GM19455 (cell line): ENCODE measurements at regions not wholly inside any gene's neighbourhood (a gene's known extent, or its start where the extent isn't known, plus 50 kb on each side); places are given as distances from the start of the nearest gene placed in this dataset.

Source experiments
- ATAC-seq: cut with Tn5 transposase; IDR thresholded peaks from one replicate; pipeline ENCODE4 v1.9.1; 2021; ENCODE audit not compliant: unreplicated experiment

DNA sequence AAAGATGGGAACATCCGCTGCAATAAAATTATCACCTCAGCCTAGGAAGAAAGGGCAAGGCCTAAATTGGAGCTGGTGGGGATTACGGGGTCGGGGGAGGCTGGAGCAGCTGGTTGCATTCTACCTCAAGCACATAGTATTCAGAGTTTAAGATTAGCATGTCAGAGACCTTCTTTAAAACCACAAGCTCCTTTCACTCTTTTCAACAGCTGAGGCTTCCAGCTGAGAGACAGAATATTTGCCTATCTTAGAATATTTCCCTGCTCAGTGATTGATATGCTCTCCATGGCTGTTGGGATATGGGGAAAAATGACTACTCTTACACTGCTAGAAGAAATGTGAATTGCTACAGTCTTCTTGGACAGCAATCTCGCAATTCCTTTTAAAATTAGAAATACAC is 248.6 kb downstream of the TBX15 start:
- ATAC-seq: no peak

DNA sequence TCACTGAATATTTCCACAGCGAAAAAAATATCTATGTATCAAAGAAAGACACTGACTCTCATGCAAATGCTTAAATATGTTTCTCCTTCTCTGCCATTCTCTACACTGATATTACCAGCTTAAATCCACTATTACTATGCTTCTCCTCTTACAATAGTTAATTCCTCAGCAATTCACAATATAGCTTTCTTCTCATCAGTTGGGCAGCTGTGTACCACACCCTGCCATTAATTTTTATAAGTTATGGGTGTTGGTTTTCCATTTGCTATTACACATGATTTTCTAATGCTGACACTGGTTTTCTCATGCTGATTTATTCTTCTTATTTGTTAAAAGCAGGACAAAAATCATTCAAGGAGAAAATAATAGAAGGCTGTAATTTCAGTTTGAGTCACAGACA is 251.8 kb downstream of the TBX15 start:
- ATAC-seq: no peak

DNA sequence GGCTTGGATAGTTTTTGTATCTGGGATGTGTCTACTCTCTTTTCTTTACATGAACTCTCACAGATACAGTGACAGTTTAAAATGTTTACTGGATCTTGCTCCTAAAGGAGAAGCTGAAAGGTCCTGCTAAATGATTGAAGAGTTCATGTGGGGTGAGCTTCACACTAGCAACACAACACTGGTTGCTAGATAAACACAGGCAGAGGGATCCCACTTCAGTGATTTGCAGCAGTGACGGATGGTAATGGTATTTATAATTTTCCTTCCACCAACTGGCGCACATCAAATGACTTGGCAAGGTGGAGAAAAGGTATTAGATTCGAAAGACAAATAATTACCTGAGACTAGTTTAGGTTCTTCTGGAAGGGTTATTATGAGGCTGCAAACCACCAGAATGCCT is 270.2 kb downstream of the TBX15 start:
- ATAC-seq: no peak

DNA sequence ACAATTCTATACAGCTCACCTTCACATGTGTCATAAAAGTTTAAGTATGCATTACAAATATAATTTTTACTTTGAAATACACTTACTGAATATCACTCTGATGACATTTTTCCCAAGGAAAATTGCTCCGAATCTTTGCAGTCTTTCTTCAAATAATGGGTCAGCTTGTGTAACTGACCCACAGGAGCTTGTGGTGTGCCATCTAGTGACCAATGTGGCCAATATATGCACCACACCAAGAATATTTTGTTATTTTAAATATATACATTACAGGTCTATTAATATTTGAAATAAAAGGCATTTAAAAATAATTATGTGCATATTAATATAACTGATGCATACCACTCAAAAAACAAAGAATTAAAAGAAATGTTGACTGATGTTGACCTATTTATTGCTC is 271.4 kb downstream of the TBX15 start:
- ATAC-seq: no peak

DNA sequence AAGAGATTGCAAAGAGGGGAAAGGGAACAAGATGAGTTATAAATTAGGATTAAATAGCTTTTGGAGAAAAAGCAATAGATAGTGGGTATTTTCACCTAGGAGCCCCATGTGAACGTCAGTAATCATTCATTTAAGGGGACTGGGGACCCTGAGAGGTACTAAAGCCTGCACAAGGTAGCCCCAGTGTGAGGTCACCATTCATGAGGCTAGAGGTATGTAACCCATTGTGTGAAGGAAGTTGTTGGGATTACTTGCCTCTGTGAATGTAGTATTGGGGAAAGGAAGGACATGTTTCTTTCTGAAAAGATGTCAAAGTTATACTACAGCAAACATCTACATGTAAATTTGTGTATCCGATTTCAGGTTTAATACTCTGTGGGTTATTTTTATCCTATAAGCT is 276.8 kb downstream of the TBX15 start:
- no peak for ATAC-seq

DNA sequence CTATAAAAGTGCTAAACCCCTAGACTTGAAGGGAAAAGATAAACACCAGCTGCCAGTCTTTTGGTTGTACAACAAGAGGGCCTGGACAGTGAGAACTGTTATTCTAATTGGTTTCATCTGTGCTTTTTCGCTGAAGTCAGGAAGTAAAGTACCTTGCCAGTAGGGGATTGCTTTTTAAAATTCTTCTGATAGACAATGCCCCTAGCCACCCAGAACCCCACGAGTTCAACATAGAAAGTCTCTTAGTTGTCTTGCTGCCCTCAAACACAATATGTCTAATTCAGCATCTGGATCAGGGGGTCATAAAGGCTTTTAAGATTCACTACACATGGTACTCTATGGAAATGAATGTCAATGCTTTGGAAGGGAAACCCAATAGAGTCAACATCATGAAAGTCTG is 289.2 kb downstream of the TBX15 start:
- ATAC-seq: no peak

DNA sequence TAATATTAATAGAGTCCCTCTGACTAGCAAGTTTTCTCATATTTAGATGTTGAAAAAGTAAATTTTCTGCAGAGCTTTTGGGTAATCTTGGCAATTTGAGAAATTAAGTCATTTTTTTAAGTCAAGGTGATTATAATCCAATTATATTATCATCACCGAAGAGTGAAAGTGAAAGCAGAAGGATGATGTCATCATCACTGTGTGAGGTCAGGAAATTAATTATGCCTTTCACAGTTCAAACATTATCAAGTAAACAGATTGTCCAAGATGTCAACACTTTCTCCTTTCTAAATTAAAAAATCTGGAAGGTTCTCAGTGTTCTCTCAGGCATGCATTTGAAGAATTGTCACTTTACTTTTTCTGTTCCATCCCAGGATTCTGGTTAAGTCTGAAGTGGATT is 296.0 kb downstream of the TBX15 start:
- ATAC-seq: no peak

DNA sequence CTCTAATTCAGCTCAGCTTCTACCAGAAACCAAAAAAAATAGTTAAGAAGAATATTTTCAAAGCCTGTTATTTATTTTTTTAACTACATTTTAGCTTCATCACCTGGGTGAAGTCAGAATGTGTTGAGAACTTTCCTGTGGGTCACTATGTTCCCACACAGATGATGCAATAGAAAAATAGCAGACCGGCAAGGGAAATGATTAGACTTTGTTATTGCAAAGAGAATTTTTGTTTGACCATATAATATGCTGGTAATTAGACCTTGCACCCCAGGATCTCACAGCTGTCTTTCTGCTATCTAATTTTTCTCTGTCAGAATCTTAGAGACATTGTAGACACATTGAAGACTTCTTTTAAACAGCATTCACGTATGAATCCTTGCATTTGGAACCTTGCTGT is 299.3 kb downstream of the TBX15 start:
- no peak for ATAC-seq

DNA sequence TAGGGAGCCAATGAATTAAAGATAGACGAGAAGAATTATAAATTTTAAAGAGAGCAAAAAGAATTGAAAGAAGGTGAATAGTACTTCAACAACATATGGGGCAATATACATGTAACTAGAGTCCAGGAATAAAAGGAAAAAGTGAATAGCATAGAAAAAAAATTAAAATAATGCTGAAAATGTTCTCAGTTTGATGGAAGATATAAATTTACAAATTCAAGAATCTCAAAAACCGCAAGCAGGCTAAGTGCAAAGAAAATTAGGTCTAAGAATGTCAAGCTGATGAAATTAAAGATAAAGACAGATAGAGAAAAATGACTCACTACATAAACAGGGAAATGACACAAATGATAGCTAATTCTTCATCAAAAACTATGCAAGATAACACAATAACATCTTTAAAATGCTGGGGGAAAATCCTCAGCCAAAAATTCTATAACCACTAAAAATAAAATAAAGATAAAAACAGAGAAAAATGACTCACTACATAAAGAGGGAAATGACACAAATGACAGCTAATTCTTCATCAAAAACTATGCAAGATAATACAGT is 326.3 kb downstream of the TBX15 start:
- ATAC-seq: no peak

DNA sequence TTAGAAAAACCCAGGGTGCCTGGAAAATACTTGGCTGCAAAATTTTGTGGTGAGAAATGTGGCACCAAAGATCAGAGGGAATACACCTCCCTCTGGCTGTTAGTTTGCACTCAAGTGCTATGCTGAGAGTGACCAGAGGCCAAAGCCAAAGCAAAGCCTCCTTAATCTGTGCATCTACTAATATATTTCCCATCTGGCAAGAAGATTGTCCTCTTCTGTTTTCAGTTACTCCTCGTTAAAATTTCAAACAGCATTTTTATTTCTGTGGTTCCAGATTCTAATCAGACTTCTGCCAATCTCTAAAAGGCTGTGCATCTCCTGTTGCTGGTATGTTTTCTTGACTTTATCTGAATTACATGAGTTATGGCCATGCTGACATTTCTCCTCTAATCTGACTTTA is 327.4 kb downstream of the TBX15 start:
- ATAC-seq: no peak

DNA sequence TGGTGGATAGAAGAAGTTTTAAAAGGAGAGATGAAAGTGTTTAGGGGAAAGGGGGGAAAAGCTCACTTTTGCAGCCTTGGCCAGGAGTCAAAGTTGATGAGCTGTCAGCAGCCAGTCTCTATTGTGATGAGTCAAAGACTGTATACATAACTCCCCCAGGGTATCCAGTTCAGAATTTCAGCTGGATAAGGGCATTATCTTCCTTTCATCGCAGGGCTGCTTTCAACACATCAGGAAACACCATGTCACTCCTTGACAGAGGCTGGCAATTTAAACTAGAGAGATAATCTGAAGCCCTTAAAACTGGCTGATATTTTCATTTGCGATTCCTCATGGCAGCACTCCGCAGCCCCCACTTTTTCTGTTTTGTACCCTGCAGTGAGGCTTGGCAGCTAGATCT is 328.5 kb downstream of the TBX15 start:
- ATAC-seq: no peak

DNA sequence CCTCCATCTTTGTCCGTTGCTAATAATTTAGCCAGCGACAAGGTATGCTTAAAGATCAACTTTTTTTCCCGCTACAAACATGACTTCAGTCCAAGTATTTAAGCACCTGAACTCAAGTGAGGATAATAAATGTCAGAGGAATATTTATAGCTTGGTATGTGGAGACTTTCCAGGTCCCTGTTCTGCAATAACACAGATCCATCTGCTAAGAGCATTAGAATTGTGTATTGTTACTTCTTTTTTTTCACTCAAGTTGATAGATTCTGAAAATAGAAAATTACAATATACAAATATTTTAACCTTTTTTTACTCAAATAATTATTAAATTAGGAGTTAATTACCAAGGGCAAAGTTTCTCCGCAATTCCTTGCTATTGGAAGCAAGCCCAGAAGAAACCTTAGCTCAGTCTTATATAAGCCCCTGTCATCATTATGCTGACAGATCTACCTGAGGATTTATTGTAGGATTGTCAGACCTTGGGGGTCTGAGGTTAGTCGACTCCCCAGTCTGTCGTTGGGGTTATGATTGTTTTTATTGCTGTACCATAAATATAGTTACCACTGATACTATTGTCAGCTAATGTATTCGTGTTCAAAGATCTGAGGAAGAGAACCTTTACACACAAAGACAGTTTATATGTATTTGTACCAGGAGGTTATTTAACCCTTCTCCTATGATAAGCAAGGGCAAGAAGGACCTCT is 337.9 kb downstream of the TBX15 start:
- no peak for ATAC-seq

DNA sequence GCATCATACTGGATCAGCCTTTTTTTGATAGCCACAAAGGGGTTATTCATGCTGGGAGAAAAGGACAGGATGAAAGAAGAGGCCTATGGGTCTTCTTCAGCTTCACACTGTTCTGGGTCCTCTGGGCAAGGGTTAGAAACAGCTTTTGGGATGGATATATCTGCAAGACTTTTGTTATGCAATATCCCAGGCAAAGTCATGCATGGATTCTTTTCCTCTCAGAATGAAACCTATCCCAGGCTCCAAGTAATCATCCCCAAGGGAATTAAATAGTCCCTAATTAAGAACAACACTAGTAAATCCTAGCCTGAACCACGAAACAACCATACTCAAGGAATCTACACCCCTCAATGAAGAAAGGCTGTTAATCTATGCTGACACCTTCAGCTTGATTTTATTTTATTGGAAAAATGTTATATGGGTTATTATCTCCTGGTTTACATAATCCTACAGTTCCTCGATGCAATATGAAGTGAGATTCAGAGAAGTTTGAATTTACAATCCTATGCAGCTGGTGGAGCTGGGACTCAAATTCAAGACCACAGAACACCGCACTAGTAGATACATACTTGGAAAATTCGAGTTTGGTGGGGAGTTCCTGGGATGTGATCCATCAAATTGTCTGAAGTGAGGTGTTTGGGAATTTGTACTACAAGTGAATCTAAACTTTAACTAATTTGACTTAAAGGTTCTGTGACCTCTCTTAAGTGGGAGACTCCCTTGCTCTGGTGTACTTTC is 338.6 kb downstream of the TBX15 start:
- no peak for ATAC-seq

DNA sequence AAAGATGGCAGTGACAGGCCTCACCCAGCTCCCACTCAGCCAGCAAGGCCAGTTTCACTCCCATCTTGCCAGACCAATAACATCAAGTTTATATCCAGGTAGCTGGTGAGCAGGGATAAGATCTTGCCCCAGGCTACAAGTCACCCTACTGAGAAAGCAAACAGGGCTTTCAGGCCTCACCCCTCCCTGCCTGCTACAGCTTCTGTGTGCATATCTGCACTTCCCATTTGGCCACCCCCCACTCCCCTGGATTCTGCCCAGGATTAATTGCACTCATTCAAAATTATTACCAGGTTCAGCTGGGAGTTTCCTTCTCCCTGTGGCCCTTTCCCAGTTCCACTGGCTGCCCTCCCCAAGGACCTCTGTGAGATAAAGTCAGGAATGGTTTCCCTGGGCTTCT is 352.1 kb downstream of the TBX15 start:
- ATAC-seq: no peak

DNA sequence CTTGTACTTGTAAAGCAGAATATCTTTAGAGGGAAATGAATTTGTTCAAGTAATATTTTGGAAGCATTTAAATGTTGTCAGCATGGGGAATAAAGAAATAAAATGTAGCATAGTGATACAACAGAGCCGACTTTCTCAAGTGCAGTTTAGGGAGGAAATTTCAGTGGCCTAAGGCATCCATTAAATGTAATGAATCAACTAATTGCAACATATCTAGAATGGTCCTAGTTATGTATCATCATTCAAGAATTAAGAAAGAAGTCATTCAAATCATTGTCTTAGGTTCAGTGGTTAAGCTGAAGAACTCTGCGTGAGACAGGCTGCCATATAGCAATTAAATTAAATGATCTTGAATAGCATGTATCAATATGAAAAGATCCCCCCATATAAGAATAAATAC is 360.7 kb downstream of the TBX15 start:
- no peak for ATAC-seq

DNA sequence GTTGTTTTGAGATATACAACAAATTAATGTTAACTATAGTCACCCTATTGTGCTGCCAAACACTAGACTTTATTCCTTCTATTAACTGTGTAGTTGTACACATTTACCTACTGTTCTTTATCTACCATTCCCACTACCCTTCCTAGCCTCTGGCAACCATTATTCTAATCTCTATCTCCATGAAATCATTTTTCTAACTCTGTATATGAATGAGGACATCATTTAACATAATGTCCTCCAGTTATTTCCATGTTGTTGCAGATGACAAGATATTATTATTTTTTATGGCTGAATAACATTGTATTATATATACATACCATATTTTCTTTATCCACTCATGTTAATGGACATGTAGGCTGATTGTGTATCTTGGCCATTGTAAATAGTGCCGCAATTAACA is 366.3 kb downstream of the TBX15 start:
- ATAC-seq: no peak

DNA sequence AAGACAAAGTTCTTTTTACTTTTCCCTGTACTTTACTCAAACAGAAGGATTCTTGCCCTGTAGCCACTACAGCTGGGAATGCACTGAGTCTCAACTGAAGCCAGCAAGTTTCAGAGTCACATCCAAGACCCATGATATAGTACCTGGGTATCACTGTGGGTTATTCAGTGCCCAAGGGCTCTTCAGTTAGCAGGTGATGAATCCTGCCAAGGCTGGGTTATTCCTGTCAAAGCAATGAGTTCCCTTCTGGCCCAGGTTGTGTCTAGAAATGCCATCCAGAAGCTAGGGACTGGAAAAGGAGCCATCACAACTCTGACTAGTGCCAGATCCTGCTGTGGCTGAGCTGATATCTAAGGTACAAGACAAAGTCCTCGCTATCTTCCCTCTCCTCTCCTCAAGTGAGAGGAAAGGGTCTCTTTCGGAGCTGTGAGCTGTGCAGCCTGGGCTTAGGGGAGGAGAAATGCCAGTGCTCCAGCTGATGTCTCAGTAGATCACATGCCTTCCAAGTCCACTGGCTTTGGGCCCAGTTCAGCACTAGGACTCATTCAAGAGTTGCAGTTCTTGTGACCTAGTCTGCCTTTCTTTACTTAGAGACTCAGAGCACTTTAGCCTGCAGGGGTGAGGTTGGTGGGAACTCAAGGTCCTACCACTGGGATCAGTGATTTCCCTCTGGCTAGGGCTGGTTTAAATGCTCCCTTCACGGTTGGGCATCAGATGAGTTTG is 369.4 kb downstream of the TBX15 start:
- ATAC-seq: no peak

DNA sequence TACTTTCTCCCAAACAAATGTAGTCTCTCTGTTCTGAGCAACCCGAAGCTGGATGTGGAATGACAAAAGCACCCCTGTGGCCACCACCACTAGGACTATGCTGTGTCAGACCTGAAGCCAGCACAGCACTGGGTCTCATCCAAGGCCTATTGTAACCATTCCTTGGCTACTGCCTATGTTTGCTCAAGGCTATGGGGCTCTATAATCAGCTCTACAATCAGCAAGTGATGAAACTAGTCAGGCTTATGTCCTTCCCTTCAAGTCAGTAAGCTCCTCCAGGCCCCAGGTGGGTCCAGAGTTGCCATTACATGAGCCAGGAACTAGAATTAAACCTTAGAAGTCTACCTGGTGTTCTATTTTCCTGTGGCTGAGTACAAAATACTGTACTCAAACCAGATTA is 370.2 kb downstream of the TBX15 start:
- ATAC-seq: no peak

DNA sequence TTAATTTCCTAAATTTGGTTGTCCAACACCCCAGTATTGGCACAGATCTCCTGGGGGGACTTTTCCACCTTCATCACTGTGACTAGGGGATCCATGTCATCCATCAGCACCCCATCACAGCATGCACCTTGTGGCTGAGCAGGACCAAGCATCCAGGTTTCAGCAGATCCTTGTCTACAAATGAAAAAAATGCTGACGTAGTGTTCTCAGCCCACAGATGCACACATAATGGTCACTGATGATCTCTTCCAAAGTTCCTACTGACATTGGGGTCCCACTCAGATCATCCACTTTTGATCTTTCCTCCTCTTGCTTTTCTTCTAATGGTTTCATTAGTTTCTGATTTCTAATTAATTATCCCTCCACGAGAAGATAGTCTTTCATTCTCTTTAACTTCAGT is 373.1 kb downstream of the TBX15 start:
- no peak for ATAC-seq

DNA sequence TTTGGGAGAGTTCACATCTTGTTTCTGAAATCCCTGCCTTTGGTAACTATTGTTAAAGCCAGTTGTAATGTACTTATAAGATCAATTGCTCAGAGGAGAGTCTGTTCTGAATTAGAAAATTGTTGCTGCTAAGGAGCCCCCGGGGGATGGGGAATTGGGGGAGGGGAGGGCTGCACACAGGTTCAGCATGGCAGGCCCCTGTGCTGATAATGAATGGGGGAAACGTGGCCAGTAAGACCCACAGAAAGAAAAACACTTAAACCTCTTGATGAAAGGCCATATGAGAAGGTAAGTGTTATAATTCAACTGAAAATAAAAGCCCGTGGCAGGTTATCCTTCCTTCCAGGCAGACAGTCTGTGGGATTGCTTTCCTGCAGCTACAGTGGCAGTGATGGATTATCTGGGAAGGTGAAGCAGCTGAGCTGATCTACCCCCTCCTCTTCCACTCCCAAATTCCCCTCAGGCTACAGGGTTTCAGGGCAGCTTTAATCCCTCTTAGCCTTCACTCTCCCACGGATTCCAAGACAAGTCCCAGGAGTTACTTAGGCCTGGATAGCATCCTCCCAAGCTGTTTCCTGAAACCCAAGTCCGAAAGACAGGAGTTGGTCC is 398.8 kb downstream of the TBX15 start:
- ATAC-seq: no peak

DNA sequence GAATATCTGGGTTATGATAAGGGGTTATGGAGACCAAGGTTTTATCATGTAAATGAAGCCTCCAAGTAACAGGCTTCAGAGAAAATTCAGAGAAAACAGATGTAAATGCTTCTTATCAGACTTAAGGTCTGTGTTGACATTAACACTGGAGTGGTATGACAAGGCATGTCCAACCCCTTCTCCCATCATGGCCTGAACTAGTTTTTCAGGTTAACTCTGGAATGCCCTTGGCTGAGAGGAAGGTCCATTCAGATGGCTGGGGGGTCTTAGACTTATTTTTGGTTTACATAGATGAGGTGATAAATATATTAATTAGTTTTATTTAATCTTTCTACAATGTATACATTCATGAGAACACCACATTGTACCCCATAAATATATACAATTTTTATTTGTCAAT is 399.6 kb downstream of the TBX15 start:
- no peak for ATAC-seq

DNA sequence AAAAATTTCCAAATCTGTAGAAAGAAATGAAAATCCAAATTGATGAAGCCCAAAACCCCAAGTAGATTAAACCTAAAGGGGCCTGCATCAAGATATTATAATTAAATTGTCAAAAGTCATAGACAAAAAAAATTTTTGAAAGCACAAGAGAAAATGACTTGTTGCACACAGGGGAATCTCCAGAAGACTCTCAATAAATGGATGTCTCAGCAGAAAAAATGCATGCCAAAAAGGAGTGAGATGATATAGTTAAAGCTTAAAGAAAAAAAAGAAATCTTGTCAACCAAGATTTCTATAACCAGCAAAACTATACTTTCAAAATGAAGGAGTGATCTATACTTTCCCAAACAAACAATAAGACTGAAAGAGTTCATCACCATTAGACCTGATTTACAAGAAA is 393.2 kb upstream of the SPAG17 start:
- ATAC-seq: no peak
